NCI-H2171 treated with DMSO at 0.1 percent for 48 hours (cell line): ENCODE measurements at regions not wholly inside any gene's neighbourhood (a gene's known extent, or its start where the extent isn't known, plus 50 kb on each side); places are given as distances from the start of the nearest gene placed in this dataset.
A peak's percentile ranks its signal among the peaks of the same experiment; 100 is the strongest.

Experiments
- DNase-seq: peaks from one replicate; lab custom pipeline; 2025; lab: John Stamatoyannopoulos, UW

DNA sequence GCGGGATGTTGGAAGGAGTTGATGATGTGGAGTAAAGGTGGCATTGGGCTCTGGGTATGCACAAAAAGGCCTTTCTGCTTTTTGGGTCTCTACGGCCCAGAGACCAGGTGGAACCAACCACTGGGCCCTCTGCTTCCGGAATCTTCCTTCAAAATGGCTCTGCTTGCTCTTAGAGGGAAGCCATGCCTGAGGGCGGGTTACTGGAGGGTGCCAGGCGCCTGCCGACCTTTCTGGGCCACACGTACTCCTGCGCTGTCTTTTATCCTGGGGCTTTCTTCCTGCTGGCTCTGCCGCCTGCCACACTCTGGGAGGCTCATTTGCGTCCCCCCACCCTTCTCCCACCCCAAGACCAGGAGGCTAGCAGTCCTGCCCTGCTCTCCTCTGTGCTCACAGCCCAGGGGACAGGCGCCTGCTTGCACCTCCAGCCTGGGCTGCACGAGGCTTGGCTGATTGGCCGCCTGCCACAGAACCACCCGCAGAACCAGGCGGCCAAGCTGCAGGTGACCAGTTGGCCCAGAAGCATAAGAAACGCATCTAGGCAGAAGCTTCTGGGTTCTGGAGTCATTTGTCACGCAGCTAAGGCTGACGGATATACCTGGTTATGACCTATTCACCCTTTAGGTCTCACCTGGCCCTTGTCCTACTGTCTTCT is 536.9 kb downstream of the TBC1D22A start:
- no peak for DNase-seq

DNA sequence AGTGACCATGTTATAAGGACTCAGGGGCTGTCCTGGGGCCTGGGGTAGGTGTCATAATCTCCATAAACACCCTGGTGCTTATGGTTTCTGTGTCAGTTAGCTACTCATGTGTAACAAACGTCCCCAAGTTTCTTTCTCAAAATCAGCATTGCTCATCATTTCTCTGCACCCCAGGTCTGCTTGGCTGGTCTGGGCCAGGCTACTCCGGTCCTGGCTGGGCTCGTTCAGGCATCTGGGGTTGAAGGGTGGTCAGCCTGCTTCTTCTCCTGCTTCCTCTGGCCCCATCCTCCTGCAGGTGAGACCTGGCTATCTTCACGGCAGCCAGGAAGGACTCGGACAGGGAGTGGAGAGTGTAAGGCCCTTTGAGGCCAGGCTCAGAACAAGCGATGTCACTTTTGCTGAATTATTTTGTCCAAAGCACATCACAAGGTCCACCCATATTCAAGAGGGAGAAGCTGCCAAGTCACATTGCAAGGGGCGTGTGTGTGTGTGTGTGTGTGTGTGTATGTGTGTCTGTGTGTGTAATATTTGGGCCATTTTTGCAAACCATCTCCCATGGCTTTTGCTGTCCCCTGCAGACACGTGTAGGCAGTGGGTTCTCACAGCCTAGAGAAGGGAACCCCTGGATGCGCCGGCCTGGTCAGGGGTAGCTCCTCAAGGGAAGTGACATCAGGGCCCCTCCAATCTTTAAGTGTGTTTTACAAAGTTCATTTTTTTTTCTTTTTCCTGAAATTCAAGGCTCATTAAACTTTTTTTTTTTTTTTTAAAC is 535.8 kb downstream of the TBC1D22A start:
- no peak for DNase-seq

DNA sequence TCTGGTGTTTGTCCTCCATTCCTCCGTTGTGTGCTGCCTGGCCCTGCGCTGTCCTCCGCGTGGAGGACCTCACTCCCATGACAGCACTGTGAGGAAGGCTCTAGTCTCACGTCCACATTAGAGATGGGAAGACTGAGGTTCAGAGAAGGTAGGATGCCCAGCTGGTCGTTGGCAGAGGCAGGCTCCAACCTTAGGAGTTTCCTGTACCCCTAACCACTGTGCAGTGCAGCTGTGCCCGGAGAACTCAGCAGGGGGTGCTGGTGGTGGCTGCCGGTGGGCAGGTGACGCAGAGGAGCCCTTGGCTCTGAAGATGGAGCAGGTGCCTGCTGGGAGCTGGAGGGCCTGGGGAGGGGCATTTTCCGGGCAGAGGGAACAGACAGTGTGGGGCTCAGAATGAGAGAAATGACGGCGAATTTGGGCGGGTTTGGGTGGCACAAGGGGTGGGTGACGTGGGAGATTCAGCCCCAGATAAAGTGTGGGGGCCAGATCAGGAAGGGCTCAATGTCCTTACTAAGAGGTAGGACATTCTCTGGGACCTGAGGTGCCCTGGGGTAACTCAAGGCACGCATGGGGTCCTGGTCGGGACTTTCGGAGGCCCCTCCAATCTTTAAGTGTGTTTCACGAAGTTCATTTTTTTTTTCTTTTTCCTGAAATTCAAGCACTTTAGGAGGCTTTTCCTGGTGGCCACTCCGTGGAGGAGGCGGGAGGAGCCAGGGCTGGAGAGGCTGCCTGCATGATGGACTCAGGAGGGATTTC is 535.0 kb downstream of the TBC1D22A start:
- DNase-seq: no peak

DNA sequence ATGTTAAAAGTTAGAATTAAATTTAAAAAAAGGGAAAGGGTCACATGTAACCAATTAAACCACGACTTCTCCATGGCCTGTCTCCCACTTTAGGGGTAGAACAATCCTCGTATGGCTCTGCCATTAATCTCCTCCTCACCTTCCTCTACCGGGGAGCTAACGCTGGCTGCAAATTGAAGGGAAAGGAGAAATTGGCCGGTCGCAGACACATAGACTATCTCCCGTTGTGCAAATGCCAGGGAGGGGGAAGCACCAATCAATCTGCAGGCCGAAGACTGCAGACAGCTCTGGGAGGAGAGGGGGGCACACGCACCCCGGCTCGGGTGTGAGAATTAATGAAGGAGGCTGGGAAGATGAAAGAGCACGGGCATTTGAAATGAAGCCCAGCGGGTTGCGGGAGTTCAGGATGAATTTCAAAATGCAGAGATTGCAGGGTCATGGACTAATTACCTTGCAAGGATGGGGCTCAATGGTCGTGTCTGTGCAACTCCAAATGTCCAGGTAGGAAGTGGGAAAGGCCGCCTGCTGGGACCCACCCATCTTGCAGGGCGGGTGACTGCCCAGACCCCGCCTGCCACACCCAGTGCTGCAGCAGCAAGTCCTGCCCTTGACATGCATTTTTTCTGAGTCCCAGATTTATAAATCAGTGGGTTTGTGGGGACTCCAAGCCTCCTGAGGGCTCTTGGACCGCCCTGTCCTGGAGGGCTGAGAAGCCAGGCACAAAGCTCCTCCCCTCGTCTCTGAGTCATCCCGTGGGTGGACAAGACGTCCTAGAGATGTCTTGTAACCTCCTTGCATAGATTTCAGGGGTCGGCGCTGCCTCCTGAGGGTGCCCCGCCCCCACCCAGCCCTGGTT is 534.2 kb downstream of the TBC1D22A start:
- DNase-seq: no peak

DNA sequence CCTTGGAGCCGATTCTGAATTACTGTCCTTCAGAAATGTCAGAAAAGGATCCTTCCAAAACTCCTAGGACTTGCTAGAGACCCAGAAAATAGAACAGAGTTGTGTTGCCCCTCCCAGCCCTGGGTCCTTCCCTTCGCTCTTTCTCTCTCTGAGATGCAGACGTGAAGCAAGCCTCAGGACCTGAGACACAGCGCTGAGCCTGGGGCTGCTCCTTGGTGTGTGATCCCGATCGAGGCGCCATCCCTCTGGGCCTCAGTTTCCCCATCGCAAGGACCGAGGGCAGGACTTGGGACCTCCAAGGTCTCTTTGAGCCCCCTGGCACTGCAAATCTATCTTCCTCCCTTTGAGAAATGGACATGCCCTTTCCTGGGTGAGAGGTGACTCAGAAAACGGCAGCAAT is 533.5 kb downstream of the TBC1D22A start:
- DNase-seq: no peak

DNA sequence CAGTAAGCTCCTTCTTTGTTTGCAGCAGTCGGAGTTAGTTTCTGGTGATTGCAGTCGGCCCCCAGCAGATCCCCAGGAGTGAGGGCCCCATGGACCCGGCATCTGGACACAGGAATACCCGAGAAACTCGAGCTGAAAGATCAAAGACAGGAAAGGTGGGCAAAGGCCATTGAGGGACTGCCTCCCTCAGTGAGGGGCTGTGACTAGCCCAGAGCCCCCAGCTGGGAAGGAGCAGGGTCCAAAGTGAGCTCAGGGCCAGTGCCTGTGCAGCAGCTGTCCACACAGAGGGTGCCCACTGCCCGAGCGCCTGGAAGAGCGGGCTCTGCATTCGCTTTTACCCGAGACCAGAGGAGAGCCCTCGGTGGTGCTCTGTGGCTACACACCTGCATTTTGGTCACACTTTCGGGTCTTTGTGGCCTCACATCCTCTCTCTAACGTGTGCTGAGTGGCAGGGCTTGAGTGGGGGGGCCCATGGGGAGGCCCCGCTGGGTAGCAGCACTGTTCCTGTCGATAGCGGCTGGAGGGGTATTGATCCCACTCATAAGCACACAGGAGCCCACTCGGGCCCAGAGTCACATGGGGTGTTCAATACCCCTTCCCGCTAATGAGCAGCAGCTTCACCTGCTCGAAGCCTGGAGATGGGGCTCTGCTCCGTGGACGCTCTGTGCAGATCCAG is 532.9 kb downstream of the TBC1D22A start:
- no peak for DNase-seq

DNA sequence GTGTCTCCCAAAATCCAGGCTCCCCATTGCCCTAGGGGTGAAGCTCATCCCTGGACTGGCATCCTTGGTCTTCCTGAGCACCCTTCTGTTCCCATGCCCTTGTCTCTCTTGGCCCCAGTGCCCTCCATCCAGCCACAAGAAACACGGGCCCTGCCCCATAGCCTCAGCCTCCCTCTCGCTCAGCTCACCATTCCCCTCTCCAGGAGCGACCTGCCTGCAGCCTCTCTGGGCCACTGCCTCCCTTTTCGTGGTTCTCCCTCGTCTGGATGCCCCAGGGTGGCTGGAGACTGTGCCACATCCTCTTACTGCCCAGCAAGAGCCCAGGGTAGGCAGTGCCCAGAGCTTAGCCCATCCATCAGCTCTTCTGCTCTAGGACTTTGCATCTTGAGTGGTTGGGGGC is 532.1 kb downstream of the TBC1D22A start:
- DNase-seq: no peak

DNA sequence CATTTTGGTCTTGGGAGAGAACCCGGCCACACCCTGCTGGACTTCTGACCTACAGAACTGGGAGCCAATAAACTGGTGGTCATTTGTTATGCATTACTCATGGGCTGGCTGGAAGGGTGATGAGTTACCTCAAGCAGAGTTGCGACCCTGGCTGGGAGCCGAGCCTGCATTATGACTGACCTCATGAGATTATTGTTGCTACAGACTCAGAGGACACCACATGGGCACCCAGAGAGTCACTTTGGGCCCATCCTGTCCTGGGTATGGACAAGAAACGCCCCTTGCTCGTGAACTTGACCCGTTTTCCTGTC is 531.7 kb downstream of the TBC1D22A start:
- no peak for DNase-seq

DNA sequence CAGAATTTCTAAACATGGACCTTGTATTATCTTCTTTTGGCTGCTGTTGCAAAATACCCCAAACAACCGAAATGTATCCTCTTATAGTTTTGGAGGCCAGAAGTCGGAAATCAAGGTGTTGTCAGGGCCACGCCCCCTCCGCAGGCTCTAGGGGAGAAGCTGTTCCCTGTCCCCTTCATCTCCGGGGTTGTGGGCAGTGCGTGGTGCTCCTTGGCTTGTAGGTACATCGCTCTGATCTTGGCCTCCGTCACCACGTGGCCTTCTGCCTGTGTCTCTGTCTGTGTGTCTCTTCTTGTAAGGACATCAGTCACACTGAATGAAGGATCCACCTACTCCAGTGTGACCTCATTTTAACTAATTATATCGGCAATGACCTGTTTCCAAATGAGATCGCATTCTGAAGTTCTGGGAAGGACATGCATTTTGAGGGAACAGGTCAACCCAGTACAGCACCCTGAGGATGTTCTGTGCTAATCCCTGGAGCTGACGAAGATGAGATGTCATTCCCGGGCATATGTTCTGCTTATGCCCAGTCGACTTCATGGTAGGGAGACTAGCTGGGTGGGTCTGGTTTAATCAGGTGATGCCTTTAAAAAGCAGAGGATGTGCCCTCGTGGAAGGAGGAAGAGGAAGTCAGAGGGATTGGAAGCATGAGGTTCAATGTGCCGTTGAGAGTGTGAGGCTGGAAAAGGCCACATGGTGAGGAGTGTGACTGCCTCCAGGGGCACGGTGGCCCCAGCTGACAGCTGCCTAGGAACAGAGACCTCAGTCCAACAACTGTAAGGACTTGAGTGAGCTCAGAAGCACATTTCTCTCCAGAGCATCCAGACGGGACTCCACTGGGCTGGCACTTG is 531.1 kb downstream of the TBC1D22A start:
- no peak for DNase-seq

DNA sequence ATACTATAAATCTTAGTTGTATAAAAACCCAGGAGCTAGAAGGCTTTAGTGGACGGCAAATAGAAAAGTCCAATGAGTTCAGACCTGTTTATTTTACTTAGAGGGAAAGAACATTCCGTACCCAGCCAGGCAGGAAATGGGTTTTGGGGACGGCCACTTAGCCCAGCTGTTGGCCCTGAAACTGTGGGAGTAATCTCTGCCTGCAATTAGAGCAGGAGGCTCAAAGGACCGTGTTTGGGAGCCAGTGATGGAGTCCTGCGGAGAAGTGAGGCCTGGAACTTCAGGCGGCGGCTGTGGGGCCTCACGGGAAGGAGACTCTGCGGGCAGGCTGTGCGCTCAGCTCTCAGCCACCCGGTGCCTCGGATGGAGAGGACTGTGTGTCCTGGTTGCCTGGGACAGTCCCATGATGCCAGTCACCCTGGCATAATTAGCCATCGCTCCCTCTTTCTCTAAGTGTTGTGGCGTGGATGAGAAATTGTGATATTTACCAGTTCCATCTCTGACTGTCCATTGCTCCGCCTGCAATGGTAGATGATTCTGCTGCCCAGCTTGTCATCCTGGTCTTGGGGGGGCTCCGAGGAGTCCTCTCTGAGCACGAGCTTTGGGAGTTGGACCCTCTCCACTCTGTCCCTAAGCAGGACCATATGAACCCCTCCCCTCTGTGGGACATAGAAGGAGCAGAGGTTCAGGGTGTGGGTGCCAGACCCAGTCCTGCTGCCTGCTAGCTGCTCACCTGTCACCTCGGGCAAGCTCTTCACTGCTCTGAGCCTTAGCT is 530.3 kb downstream of the TBC1D22A start:
- no peak for DNase-seq

DNA sequence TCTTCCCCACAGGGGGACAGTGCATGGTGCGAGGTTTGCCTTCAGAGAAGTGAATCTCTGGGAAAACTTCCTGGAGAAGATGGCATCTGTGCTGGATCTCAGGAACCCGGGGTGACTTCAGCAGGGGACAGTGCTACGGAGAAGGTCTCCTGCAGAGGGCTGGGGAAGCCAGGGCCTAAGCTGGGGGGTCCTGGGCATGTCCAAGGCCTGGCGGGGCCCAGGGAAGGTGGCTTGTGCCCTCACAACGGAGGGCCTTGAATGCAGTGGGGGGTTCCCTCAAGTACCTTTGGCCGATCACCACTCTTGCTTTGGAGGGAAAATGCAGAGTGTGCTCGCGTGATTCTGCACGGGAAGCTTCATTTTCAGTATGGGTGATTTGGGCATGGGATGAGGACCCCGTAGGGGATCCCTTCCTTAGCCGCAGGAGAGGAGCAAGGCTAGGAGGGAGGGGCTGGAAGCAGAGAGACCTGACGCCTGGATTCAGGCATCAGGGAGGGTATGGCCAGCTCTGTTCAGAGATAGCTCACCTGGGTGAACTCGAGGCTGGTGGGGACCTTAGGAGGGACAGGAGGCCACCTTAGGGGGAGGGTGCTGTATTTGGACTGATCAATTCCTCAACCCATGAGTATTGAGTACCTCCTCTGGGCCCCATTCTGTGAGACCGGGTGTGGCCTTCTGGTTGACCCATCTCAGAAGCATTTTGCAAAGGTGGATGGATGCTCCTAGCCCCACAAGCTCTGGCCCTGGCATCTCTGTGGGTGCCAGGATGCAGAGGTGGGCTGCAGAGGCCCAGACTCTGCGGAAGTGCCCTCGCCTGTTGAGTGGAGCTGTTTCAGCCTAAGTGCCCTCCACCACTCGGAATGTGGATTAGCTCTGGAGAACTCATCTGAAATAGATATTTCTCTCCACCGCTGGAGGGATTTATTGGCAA is 529.4 kb downstream of the TBC1D22A start:
- DNase-seq: no peak

DNA sequence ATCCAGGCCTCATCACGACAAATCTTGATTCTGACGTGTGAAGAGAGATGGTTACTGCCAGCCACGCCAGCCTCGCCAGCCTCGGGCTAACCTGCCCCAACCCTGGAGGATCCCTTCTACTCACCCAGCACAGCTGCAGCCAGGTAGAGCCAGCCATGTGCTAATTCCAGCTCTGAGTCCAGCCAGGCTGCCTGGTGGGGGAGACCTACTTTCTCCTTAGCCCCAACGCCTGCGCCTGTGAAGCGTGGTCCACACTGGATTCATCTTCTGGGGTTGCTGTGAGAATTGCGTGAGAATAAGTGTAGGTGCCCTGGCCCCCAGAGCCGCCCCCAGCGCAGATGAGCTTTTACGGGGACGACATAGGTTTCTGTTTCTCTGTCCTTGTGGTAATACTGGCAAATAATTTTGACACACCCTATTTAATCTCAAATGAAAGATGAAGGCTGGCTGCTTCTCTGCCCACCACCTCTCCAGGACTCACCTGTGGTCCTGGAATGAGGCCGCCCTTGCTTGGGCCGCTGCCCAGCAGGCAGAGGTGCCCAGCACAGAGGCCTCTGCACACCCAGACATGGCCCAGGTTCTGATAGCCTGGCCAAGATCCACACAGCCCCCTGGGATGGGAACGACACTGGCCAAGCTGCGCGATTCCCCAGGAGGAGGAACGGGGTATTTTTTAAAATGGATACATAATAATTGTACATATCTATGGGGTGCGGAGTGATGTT is 528.4 kb downstream of the TBC1D22A start:
- no peak for DNase-seq

DNA sequence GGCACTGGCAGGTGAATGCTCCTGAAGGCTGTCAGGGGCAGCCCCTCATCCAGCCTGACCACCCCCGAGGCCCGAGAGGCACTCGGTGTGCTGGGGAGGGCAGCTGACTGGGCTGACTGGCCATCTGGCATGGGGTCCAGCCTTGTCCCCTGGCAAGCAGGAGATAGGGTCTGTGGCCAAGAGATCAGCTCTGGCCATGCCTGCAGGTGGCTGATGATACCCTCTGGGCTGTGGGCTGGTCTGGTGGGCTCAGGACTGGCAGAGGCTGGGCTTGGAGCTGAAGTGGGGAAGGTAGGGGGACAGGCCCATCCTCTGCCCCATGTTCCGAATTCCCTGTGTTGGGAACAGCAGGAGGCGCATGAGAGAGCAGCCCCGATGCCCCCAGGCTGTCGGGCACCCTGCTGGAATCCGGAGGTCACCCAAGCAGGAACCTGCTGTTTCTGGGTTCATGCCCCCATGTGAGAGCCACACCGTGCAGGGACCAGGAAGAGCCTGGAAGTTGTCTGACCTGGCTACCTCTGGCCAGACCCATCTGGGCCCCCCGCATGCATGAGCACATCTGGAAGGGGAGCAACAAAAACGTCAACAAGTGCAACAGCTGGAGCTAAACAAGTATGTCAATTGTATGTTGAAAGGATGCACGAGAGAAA is 527.0 kb downstream of the TBC1D22A start:
- DNase-seq: no peak

DNA sequence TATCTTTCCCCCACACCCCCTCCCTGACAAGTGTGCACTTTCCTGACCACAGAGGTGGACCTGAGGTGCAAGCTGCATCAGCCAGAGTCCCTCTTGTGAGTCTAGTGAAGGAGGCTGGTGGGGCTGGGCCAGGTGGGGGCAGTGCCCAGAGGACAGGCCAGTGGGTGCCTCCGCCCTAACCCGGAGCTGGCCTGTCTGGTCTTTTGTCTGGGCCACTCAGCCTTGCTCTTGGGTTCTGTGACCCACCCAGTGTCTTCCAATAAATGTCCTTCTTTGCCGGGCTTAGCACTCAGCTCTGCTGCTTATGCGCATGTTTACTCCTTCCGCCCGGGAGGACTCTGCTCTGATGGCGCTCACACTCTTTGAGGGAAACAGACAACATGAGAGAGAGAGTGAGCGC is 526.2 kb downstream of the TBC1D22A start:
- no peak for DNase-seq

DNA sequence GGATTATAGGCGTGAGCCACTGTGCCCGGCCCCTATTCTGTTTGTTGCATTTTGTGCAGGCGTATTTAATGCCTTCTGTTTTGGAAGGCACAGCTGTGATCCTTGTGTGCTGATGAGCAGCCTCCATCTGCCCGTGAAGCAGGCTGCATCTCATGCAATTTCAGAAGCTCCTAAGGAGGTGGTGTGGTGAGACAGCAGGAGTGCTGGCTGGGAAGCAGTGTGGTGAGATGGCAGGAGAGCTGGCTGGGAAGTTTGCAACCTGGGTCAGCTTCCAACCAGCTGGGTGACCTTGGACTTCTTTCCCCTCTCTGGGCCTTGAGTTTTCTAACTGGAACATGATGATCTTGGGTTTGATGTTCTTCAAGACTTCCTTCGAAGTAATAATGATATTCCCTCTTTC is 525.1 kb downstream of the TBC1D22A start:
- DNase-seq: peak; percentile 66

DNA sequence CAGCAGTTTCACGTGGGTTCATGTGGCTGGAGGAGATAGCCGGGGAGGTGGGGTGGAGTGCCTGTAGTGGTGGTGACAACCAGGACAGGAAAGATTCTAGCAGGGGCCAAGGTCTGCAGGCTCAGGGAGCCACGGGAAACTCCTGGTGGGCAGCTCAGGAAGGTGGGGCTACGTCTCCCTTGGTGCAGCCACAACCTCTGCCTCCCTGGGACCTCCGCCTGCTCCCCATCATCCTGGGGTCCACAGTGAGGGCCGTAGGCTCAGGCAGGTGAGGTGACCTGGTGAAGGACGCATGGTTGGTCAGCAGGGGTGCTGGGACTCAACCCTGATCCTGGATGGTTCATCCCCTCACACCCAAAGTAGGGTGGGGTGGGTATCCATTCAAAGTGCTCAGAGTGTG is 524.1 kb downstream of the TBC1D22A start:
- no peak for DNase-seq

DNA sequence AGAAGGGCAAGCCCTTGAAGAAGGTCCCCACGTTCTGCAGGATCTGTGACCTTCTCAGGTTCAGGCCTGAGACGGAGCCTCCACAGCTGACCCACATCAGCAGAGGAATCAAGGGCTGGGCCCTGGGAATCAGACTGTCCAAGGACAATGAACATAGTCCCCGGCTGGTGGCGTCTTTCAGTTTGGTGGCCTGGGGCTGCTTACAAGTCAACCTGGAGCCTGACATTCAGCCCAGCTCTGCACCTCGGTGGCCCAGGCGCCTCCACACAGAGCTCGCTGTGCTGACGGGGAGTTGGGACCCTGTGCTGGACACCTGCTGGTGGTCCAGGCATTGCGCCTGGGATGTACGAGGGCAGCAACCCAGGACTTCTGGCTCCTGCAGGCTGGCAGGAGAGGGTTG is 523.5 kb downstream of the TBC1D22A start:
- DNase-seq: no peak

DNA sequence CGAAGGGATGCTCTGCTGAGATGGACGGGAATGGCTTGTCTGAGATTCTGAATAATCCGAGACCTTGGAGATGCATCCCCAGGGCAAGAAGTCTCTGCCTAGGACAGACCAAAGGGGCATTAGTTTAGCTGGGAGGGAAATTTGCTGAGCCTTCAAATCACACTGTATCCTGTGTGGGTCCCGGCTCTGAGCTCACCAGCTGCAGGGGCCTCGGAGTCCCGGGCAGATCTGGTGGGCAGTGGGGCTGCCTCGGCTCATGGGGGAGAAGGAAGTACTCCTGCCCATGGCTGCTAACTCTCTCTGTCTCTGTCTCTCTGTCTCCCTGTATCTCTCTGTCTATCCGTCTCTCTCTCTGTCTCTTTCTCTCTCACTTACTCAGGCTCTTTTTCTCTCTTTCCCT is 522.4 kb downstream of the TBC1D22A start:
- no peak for DNase-seq
